Activated CD4-positive, CD25-positive, alpha-beta regulatory T cell treated with anti-CD3 and anti-CD28 coated beads, Interleukin-2, amount 50 U/mL, for 16 hours (primary cell): ENCODE measurements at regions not wholly inside any gene's neighbourhood (a gene's known extent, or its start where the extent isn't known, plus 50 kb on each side); places are given as distances from the start of the nearest gene placed in this dataset.

Experiments used
- DNase-seq: peaks from one replicate; pipeline ENCODE4 v3.0.0-alpha.2; 2020; ENCODE audit warnings: low read depth, low spot score

- no peak for DNase-seq
Measured at GRCh38 chr14:100673807-100674154, 52.9 kb upstream of the DLK1 start.

GRCh38 chr14:100674428-100674827, 52.3 kb upstream of the DLK1 start:
- no peak for DNase-seq

GRCh38 chr14:100674897-100675619, 51.6 kb upstream of the DLK1 start:
- no peak for DNase-seq

- DNase-seq = no peak
Measured at GRCh38 chr14:100675699-100676684, 50.7 kb upstream of the DLK1 start.
